Activated CD8-positive, alpha-beta memory T cell treated with anti-CD3 and anti-CD28 coated beads for 24 hours (primary cell): ENCODE measurements at regions not wholly inside any gene's neighbourhood (a gene's known extent, or its start where the extent isn't known, plus 50 kb on each side); places are given as distances from the start of the nearest gene placed in this dataset.
"Not testable (repeated sequence)": the region's sequence is repeated elsewhere in the genome, so short reads cannot be mapped to it uniquely, and the experiment has no call there.

Experiments used
- DNase-seq: peaks from one replicate; pipeline ENCODE4 v3.0.0-alpha.2; 2020

DNA sequence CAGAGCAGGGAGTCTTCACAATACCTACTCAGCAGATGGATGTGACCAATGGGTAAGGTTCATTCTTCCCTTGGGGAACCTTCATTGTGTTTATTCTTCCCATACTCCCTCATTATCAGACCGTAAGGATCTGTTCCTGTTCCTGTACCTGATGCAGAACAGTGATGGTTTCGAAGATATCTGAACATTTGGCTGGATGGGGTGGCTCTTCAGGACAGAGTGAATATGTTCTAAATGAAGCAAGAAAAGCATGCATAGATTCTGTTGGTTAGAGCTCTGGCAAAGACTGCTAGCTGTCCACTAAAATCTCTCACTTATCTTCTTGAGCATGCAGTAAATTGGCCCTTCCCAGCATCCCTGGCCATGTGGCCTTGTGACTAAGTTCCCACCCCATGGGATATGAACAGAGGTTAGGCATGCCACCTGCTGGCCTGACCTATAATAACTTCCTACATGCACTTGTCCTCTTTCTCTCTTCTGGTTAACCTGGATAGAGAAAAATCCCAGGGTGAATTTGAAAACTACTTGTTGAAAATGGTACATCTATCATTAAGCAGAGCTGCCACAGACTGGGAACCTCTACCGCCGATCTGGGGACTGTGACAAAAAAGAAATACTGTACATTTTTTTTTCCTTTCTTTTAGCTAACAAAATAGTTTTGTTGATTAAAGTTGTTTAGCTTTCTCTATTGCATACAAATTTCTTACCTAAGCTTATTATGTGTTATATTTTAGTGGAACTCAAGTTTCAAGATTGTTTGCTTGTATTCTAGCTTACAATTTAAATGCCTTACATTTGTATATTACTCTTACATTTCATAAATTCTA lies 60.0 kb upstream of the BANK1 start:
- peak; percentile 73 for DNase-seq

DNA sequence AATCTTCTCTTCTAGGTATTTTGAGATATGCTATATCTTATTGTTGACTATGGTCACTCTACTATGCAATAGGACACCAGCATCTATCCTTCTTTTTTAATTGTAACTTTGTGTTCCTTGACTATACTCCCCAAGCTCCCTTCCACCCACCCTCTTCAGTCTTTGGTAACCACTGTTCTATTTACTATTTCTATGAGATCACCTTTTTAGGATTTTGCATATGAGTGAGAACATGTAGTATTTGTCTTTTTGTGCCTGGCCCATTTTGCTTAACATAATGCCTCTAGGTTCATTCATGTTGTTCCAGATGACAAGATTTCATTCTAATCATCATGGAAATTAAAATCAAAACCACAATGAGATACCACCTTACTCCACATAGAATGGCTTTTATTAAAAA lies 63.3 kb upstream of the BANK1 start:
- no peak for DNase-seq

DNA sequence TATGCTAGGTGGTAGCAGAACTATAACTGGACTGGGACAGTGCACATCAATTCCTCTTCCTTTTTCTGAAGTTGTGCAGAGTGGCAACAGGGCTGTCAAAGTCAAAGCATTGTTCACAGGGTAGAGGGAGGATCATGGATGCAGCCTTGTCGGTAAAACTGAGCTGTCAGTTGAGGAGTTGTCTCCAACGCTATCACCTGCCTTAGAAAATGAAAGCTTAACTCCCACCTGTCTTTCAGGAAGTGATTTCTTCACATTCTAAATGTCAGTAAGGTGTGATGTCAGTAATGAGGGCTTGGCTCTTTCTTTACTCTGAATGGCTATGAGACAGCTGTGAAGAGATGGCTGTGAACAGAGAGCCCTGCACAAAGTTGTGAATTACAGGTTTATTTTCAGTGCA lies 66.4 kb upstream of the BANK1 start:
- no peak for DNase-seq

DNA sequence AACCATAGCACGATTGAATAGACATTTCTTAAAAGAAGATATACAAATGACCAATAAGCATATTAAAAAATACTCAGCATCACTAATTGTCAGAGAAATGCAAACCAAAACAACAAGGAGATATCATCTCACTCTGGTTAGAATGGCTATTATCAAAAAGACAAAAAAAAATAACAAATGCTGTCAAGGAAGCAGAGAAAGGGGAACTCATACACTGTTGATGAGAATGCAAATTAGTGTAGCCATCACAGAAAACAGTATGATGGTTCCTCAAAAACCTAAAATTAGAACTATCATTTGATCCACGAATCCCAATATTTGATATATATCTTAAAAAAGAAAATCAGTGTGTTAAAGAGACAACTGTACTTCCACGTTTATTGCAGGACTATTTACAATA lies 71.7 kb upstream of the BANK1 start:
- DNase-seq: no peak

DNA sequence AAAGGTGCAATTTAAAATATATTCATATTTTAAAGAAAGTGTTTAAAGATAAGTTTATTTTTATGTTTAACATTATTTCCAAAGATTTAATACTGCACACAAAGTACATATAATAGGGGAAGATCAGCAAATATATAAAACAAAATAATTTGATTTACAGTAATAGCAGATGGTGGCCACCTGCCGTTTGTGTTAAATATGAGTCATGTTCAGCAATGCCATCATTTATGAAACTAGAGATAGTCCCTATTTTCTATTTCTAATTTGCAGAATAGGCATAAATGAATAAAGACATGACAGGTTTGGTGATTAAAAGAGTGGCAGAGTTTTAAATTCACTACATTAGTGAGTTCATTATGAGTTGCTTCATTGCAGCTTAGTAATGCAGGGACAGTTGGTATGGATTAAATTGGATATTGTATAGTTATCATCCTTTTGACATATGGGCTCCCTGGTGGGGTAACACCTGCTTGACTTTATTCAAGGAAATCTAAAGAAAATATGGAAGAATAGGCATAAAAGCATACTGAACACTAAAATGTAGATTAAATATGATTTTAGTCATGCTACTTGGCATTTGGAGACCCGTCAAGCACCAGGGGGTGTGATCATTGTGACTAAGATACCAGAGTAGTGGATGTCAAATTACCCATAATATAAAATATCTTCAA lies 78.8 kb upstream of the BANK1 start:
- DNase-seq: no peak

DNA sequence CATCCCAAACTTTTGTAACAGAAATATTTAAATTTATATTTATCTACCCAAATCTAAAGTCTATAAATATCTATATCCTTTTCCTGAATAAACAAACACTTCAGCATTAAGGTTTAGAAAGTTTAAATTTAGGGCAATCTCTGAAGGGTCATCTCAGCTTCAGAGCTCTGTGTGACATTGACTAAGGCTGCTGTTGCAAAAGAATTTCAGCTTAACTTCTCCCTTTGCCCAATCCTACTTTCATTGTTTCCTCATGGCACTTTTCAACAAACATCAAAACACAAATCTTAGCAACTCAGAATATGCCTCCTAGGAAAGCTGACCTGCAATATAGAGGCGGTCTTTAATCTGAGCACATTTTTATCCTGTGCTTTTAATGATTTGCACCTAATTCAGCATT lies 79.7 kb upstream of the BANK1 start:
- DNase-seq: no peak

DNA sequence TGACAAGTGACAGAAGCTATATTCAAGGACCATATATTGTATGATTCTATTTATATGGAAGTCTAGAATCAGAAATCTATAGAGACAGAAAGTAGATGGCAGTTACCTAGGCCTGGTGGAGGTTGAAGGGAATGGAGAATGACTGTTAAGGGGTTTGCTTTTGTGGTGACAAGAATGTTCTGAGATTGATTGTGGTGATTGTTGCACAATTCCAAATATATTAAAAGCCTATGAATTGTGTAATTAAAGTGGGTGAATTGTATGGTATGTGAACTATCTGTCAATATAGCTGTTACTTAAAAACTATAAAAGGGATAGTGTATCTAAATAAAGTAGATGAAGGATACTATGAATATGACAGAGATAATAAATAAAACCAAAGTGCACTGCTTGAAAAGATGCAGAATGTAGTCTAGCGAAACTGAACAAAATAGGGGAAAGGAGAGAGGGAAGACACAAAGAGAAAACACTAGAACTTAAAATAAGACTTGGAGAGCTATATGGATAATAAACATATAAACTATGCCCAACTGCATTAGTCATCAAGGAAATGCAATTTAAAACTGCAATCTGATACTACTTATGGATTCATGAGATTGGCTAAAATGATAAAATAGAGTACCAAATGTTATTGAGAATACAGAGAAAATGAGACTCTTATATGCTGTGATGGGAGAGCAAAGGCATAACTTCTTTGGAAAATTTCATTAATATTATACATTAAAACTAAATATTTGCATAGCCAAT lies 82.1 kb upstream of the BANK1 start:
- DNase-seq: no peak

DNA sequence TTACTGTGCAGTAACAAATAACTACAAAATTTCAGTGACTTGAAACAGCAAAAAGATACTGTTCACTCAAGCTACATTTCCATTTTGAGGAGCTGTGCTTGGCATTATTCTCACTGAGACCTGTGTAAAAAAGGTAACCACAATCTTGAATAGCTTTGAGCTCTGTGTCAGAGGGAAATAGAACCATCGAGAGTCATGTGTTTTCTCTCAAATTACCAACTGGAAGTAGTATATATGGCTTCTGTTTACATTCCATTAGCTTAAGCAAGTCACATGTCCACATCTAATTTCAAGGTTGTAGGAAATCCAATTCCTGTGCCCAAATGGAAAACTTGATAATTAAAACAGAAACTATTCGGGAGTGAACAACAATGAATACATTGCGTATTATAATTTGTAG lies 82.9 kb upstream of the BANK1 start:
- no peak for DNase-seq

DNA sequence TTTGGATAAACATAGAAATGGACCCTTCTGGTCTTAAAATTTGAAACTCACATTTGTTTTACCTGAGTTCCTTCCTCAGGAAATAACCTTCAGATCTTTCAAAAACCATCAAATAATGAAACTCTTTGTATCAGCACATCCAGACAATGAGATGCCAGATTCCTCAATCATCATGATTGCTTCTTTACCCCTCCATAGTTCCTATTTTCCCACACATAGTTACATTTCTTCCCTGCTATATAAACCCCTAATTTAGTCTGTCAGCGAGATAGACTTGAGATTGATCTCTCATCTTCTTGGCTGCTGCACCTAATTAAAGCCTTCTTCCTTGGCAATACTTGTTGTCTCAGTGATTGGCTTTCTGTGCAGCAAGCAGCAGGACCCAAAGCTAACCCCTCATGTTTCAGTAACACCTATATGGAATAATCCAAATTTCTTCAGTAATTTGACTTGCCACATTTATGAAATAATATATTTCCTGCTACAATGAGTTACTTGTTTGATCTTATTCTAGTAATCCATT lies 83.9 kb upstream of the BANK1 start:
- DNase-seq: no peak

DNA sequence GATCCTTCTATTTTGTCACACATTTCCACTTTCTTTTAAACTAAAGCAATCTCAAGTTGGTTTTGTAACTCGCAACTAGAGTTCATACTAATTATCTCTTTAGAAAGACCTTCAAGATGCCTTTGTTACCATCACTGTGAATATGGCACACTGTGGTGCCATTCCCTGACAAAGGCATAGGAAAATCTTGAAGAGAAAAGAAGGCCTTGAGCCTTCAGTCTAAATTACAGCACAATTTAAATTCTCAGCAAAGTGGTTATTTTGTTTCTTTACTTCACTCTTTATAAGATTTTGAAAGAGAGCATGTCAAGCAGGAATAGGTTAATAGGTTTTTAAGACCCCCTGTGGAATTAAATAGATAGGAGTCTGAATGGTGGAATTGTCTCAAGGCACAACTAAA lies 89.0 kb upstream of the BANK1 start:
- no peak for DNase-seq

DNA sequence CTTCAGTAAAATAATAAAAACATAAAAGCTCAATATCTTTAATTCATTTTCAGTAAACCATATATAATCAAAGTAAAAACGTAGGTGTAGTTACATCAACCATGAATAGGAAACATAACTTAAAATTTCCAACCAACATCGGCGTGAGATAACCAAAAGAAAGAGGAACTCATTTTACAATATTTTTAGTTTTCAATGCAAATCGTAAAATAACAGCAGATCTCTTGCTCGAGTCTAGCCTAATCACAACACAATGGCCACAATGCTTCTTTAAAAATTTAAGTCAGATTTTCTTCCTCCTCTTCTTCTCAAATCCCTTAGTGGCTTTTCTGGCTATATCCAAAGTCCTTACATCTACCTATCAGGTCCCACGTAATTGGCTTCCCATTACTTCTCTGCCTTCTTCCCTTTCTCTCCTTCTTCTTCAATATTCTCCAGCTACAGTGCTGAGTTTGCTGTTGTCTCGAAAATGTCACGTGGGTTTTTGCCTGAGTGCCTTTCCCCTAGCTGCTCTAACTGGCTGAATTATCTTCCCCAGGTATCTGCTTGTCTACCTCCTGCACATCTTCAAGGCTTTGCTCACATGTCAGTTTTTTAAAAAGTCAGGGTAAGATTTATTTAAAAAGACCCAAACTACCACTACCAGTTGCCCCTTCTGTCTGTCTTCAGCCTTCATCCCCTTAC lies 90.9 kb upstream of the BANK1 start:
- DNase-seq: no peak

DNA sequence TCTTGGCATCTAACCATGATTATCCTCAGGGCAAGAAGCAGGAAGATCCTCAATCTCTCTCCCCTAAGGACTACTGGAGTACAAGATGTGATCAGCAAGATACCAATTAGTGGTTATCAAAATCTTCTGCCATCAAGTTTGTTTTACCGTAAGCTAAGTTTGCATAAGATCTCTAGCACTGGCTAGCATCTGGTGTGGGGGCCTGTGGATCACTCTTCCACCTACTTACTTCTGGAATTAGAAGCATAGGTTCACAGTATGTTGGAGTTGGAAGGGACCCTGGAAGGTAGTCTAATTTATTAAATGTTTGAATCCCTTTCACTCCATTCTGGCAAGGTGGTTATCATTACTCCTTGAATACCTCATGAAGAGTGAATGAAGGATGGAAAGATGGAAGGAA lies 93.3 kb upstream of the BANK1 start:
- no peak for DNase-seq

DNA sequence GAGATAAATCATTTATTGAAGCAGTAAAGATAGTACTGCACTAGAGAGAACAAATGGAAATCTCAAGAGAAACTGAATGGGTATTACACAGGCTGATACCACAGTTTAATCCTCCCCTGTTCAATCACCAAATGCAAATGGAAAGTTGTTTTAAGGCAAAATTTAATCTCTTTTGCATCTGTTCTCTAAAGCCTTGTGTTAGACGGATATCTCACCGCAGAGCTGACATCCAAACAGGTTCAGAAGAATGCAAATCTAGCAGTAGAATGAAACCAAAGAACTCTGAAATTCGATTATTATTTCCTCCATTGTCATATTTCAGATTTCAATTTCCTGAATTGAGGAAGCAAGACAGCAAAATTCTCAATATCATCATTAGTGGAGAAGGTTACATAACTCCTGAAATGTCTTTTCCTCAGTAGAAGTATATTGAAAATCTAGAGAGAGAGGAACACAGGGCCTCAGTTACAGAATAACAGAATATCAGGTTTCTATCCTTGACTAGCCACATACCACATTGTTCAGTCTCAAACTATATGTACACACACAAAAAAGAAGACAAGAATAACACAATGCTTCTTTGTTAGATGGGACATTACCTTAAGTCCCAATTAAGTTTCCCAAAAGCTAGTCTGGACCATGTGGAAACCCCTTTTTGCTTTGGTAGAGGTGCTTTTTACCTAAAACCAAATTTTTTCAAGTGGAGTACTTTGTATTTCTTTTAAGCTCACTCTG lies 94.1 kb upstream of the BANK1 start:
- DNase-seq: no peak

DNA sequence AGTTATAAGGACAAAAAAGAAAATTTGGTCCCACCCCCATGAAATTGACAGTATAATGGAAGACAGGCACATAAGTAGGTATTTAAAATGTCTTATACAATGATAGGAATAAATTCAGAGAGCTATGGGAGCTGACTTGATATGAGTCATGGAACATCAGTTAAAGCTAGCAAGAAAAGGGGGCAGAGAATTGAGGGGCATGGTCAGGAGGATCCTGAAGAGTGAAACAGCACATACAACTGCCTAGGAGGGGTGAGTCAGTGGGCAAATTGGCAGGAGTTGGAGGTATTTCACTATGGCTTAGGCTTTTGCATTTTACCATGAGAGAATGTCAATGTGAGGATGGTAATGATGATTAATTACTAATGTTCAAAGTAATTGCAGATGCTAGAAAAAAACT lies 95.4 kb upstream of the BANK1 start:
- no peak for DNase-seq

DNA sequence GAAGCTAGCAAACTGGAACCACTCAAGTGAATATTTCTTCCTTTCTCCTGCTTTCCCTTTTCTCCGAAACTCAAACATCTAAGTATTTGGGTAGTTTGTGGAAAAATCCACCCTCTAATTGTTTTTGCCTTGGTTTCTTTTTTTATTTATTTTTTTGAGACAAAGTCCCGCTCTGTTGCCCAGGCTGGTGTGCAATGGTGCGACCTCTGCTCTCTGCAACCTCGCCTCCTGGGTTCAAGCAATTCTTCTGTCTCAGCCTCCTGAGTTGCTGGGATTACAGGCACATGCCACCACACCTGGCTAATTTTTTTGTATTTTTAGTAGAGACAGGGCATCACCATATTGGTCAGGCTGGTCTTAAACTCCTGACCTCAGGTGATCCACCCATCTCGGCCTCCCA lies 96.1 kb upstream of the BANK1 start:
- DNase-seq: not testable (repeated sequence)

DNA sequence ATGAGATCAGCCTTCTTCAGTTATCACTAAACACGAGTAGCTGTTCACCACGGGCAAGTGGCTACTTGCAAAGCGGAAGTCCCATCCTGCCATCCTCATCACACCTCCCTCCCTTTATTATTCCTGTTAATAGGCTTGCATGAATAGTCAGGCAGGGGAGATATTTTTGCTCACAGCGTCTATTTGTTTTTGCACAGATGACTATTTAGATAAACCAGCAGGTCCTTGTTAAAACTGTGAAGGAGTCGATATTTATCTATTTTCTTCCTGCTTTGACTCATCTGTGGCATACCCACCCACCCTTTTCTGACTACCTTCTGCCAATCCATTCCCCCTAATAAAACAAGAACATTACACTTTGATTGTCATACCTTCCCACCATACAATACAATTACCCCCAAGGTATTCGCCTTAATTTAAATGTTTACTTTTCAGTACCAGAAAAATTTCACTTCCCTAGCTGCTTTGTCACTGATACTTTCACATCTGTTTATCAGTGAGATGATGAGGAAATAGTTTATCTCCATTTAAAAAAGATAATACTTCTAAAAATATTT lies 96.6 kb upstream of the BANK1 start:
- no peak for DNase-seq

DNA sequence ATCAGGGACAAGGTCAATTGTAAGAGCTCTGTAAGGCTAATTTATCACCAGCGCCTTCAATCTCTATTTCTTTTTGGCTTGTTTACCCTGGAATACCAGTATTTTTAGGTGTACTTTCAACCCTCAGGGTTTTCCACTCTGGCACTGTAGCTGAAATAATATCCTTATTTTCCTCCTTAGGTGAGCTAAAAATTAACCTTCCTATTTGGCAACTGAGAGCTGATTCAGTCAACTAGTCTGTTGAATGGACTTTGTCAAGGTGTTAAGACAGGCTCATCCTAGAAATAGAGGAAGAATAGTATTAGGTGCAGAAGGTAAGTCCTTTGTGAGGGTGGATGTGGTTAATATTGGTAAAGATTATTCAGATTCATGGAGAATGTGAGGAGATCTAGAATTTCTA lies 101.3 kb upstream of the BANK1 start:
- DNase-seq: no peak

DNA sequence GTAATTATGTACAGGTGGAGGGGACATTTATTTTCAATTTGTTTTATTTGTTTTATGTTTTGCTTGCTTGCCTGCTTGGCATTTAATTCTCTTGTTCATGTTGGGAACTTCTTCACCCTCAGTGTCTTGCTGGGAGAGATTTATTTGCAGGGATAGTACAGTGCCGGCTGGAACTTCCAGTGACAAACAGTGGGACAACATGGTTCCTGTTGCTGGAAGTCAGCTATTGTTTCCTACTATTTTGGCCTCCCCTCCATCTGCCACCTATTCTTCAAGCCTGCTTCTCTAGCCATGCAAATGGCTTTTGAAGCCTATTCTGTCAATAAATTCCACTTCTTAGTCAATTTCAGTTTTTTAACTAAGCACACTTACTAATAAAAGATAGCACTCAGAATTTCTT lies 105.4 kb upstream of the BANK1 start:
- DNase-seq: no peak

DNA sequence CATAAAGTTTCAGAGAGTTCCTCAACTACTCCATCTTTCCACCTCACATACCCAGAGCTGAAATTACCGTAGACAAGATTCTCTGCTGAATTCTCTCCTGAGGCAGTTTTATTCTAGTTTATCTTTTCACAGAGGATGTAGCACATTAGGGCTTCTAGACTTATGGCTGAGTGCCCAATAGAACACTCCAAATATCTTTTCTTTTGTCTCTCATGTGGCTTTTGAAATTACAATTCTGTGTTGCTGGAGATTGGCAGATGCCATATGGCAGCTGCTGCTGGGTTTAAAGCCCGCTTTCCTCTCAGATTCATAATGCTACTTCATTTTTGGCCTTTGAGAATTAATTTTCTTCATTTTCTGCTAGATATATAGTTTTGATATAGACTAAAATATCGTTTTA lies 107.6 kb upstream of the BANK1 start:
- DNase-seq: no peak

DNA sequence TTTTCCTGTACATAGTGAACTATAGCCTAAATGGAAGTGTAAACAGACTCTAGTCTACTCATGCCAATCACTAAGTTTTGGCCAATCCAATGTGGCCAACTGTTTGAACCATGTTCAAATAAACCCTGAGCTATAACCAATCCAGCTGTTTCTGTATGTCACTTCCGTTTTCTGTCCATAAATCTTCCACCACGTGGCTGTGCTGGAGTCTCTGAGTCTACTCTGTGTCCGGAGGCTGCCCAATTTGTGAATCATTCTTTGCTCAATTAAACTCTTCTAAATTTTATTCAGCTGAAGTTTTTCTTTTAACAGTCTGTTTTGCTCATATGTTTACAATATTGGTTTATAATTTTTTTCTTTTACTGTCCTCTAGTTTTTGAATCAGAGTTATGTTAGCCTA lies 112.3 kb upstream of the BANK1 start:
- no peak for DNase-seq

DNA sequence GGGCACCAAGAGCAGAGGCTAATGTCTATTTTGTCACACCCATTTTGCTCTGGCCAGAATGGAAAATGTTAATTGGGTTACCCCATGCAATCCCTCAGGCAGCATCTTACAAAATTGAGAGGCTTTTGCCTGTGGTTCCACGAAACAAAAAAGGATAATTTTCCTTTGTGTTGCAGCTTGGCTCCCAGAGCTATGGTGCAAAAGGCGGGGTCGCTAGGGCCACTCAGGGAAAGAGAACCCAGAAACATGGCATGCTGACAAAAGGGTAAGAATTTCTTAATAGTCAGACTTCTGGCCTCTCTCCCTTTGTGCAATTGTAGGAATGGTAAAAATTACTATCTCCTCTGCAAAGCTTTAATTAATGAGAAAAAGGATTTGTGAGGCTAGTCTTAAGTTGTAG lies 119.6 kb upstream of the BANK1 start:
- DNase-seq: no peak

DNA sequence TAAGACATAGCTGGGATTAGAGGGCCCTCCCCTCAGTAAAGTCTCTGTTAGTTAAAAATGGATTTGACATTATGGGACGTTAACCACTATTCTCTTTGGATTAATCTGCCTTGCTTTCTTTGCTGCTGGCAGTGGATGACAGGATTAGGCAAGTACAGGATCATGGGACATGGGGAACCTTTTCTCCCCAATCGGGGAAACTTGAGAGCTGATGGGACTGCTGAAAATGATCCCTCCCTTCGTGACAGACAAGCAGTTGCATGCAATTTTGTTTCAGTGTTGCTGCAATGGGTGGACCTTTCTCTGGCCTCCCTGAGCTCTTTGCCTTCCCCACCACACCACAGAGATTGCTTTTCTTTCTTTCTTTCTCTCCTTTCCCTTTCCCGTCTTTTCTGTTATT lies 120.2 kb upstream of the BANK1 start:
- DNase-seq: no peak
